ENCODE measurements at regions not wholly inside any gene's neighbourhood (a gene's known extent, or its start where the extent isn't known, plus 50 kb on each side); places are given as distances from the start of the nearest gene placed in this dataset.
"Not testable (repeated sequence)": the region's sequence is repeated elsewhere in the genome, so short reads cannot be mapped to it uniquely, and the experiment has no call there.

DNA sequence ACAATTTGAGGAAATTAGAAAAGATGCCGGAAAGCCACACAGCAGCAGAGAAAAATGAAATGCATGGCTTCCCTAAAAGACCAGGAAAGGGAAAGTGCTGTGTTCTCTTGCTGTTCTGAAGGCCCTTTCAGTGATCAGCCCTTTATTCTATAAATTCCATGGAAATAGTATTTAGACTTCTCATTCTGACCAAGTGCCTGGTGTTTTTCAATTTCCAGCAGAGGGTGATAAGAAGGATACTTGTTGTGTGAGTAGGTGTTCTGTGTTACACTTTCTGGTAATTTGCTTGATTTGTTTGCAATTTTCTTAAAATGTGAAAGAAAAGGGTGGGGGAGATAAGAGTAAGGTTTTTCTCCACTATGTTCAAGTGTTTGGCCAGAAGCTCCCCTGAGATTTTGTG is 504.5 kb downstream of the IRS1 start:
- no peaks in the 10 kb centered on the region for H3K27me3 ChIP-seq (ENCODE audit: control insufficient read depth in 1 of 2, insufficient read depth in 2 of 2, low read length in 2 of 2)
- ATAC-seq (ENCODE audit: poor library complexity) (no peak), DNase-seq (no peak)
- ChIA-PET CTCF (no interaction called here), POLR2A (no interaction called here)
- peaks cover 9% of the 10 kb centered on the region for H3K9me3 Mint-ChIP-seq
- H3K27ac ChIP-seq (ENCODE audit: low read depth in 1 of 2, low read length in 2 of 2), result no peak overlapping the region
- H3K27me3 Mint-ChIP-seq, result peaks cover 22% of the 10 kb centered on the region
- H3K4me1 Mint-ChIP-seq (ENCODE audit: low read depth), result no peaks in the 10 kb centered on the region
- intact Hi-C loops (cut with DNase I, micrococcal nuclease), result no loop called here
- H3K4me3 Mint-ChIP-seq, result no peak overlapping the region
- TF ChIP-seq, protein P1, sequence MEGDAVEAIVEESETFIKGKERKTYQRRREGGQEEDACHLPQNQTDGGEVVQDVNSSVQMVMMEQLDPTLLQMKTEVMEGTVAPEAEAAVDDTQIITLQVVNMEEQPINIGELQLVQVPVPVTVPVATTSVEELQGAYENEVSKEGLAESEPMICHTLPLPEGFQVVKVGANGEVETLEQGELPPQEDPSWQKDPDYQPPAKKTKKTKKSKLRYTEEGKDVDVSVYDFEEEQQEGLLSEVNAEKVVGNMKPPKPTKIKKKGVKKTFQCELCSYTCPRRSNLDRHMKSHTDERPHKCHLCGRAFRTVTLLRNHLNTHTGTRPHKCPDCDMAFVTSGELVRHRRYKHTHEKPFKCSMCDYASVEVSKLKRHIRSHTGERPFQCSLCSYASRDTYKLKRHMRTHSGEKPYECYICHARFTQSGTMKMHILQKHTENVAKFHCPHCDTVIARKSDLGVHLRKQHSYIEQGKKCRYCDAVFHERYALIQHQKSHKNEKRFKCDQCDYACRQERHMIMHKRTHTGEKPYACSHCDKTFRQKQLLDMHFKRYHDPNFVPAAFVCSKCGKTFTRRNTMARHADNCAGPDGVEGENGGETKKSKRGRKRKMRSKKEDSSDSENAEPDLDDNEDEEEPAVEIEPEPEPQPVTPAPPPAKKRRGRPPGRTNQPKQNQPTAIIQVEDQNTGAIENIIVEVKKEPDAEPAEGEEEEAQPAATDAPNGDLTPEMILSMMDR (IDR thresholded peaks at IDR 0.05), result no peak
- no peaks in the 10 kb centered on the region for H3K4me1 ChIP-seq (ENCODE audit: insufficient read depth, low read length)
- H3K4me3 ChIP-seq (ENCODE audit: low read length), result no peak overlapping the region
- no peak overlapping the region for H3K27ac Mint-ChIP-seq
- no peaks in the 10 kb centered on the region for H3K36me3 Mint-ChIP-seq (ENCODE audit: low read depth)
- no peaks in the 10 kb centered on the region for H3K36me3 ChIP-seq (ENCODE audit: insufficient read depth, low read length)
- H3K9me3 ChIP-seq (ENCODE audit: control insufficient read depth in 1 of 2, insufficient read depth in 1 of 2, low read length in 2 of 2), result peaks cover 5 to 12% of the 10 kb centered on the region in 2 experiments

DNA sequence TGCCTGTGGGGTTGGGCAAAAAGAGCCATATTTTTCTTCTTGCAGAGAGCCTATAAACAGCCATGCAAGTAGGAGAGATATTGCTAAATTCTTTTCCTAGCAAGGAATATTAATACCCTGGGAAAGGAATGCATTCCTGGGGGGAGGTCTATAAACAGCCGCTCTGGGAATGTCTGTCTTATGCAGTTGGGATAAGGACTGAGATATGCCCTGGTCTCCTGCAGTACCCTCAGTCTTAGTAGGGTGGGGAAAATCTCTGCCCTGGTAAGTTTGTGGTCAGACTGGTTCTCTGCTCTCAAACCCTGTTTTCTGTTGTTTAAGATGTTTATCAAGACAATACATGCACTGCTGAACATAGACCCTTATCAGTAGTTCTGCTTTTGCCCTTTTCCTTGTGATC is 508.3 kb downstream of the IRS1 start:
- CTCF ChIA-PET; H3K27ac Mint-ChIP-seq; H3K36me3 Mint-ChIP-seq (ENCODE audit: low read depth); H3K4me1 ChIP-seq (ENCODE audit: insufficient read depth, low read length); DNase-seq; H3K27ac ChIP-seq (ENCODE audit: low read depth in 1 of 2, low read length in 2 of 2); H3K4me3 ChIP-seq (ENCODE audit: low read length); H3K27me3 ChIP-seq (ENCODE audit: control insufficient read depth in 1 of 2, insufficient read depth in 2 of 2, low read length in 2 of 2); H3K4me1 Mint-ChIP-seq (ENCODE audit: low read depth); H3K4me3 Mint-ChIP-seq; POLR2A ChIA-PET; H3K36me3 ChIP-seq (ENCODE audit: insufficient read depth, low read length); H3K9me3 Mint-ChIP-seq; ATAC-seq (ENCODE audit: poor library complexity); intact Hi-C loops (cut with DNase I, micrococcal nuclease): not testable (repeated sequence)
- peaks cover 5 to 12% of the 10 kb centered on the region in 2 experiments for H3K9me3 ChIP-seq (ENCODE audit: control insufficient read depth in 1 of 2, insufficient read depth in 1 of 2, low read length in 2 of 2)
- peaks cover 10% of the 10 kb centered on the region for H3K27me3 Mint-ChIP-seq

DNA sequence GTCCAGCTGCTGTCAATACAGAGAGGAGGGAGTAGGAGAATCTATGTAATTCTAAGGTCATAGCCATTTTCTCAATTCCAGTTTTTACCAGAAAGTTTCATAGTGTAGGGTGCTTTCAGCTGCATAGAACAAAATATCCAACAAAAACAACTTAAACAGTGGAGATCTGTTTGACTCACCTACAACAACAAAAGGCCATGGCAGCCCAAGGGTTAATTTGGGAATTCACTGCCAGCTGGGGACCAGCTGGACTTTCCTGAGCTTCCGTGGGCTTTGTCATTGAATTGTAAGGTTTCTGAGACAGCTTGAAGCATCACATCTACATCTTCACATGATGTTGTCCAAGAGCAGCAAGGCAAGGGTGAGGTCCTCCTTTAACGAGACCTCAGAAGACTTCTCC is 512.7 kb downstream of the IRS1 start:
- H3K27me3 Mint-ChIP-seq, result peaks cover 10% of the 10 kb centered on the region
- CTCF ChIA-PET, result no interaction called here
- POLR2A ChIA-PET, result no interaction called here
- no peak for DNase-seq
- Histone ChIP-seq H3K9me3 (ENCODE audit: control insufficient read depth in 1 of 2, insufficient read depth in 1 of 2, low read length in 2 of 2) (peaks cover 1 to 7% of the 10 kb centered on the region in 2 experiments), H3K27me3 (ENCODE audit: control insufficient read depth in 1 of 2, insufficient read depth in 2 of 2, low read length in 2 of 2) (no peaks in the 10 kb centered on the region), H3K36me3 (ENCODE audit: insufficient read depth, low read length) (no peaks in the 10 kb centered on the region), H3K27ac (ENCODE audit: low read depth in 1 of 2, low read length in 2 of 2) (no peak overlapping the region), H3K4me3 (ENCODE audit: low read length) (no peak overlapping the region), H3K4me1 (ENCODE audit: insufficient read depth, low read length) (no peaks in the 10 kb centered on the region)
- H3K9me3 Mint-ChIP-seq, result peaks cover 5% of the 10 kb centered on the region
- H3K4me1 Mint-ChIP-seq (ENCODE audit: low read depth), result no peaks in the 10 kb centered on the region
- no peaks in the 10 kb centered on the region for H3K36me3 Mint-ChIP-seq (ENCODE audit: low read depth)
- no peak overlapping the region for H3K4me3 Mint-ChIP-seq
- intact Hi-C loops (cut with DNase I, micrococcal nuclease), result no loop called here
- ATAC-seq (ENCODE audit: poor library complexity), result no peak
- H3K27ac Mint-ChIP-seq, result no peak overlapping the region
- TF ChIP-seq, protein P1 (IDR thresholded peaks at IDR 0.05), result no peak

DNA sequence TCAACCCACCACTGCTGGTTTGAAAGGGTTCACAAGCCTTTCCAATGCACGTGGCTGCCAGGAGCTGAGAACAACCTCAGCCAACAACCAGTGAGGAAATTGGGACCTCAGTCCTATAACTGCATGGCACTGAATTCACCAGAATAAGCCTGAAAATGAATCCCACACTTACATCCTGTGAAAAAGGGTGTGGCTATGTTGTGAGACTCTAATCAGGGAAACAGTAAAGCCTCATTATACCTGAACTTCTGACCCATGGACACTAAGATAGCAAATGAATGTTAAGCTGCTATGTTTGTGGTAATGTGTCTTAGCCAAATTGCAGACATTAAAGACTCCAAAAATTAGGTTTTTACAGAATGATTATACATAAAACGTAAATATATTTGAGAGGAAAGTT is 515.8 kb downstream of the IRS1 start:
- Mint-ChIP-seq H3K27ac (no peak overlapping the region), H3K4me1 (ENCODE audit: low read depth) (no peaks in the 10 kb centered on the region), H3K4me3 (no peak overlapping the region), H3K36me3 (ENCODE audit: low read depth) (no peaks in the 10 kb centered on the region), H3K9me3 (no peaks in the 10 kb centered on the region), H3K27me3 (peaks cover 23% of the 10 kb centered on the region)
- CTCF ChIA-PET, result no interaction called here
- TF ChIP-seq, protein P1 (IDR thresholded peaks at IDR 0.05), result no peak
- ATAC-seq (ENCODE audit: poor library complexity), result no peak
- no peak for DNase-seq
- POLR2A ChIA-PET, result no interaction called here
- Histone ChIP-seq H3K4me3 (ENCODE audit: low read length) (no peak overlapping the region), H3K36me3 (ENCODE audit: insufficient read depth, low read length) (no peaks in the 10 kb centered on the region), H3K27ac (ENCODE audit: low read depth in 1 of 2, low read length in 2 of 2) (no peak overlapping the region), H3K9me3 (ENCODE audit: control insufficient read depth in 1 of 2, insufficient read depth in 1 of 2, low read length in 2 of 2) (peaks cover 0 to 4% of the 10 kb centered on the region in 2 experiments), H3K4me1 (ENCODE audit: insufficient read depth, low read length) (no peaks in the 10 kb centered on the region), H3K27me3 (ENCODE audit: control insufficient read depth in 1 of 2, insufficient read depth in 2 of 2, low read length in 2 of 2) (no peaks in the 10 kb centered on the region)
- intact Hi-C loops (cut with DNase I, micrococcal nuclease), result no loop called here
